AG08396 (cell line): ENCODE measurements at regions not wholly inside any gene's neighbourhood (a gene's known extent, or its start where the extent isn't known, plus 50 kb on each side); places are given as distances from the start of the nearest gene placed in this dataset.
"Not testable (repeated sequence)": the region's sequence is repeated elsewhere in the genome, so short reads cannot be mapped to it uniquely, and the experiment has no call there.

Experiments used
- DNase-seq: peaks from one replicate; pipeline ENCODE4 v3.0.0; 2012; ENCODE audit warnings: low spot score, mixed read lengths

DNA sequence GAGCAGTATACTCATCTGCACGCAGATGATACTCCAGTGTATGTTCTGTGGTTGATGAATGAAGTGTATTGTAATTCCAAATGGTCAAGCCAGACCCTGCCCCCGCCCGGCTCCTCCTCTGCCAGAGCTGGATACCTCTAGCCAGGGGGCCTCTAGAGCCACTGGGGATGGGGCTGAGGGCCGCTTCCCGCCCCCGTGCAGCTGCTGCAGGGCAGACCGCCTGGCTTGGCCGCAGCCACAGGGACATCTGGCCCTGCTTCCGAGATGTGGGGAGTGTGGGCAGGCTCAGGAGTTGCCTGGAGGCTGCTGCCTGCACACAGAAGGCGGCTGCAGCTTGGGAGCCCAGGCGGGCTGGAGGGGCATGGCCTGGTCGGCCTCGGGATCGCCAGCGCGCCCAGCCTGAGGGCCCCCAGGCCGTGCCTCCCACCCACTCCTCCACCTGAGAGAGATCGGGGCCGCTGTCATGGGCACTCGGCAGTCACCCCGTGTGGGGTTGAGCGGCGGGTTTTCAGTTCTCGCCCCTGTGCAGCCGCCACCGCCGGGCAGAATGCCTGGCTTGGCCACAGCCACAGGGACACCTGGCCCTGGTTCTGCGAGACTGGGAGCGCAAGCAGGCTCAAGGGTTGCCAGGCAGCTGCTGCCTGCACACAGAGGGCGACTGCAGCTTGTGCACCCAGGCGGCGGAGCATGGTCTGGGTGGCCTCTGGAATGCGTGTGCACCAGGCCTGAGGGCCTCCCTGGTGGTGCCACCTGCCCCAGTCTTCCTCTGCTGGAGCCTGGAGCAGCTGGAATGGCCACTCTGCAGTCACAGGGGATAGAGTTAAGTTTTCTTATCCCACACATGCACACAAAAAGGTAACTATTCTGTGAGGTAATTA lies 1643.7 kb downstream of the SPATA31A7 start:
- DNase-seq, result not testable (repeated sequence)

GRCh38 chr9:62837254-62837911 lies 1647.5 kb downstream of the SPATA31A7 start:
- not testable (repeated sequence) for DNase-seq

DNA sequence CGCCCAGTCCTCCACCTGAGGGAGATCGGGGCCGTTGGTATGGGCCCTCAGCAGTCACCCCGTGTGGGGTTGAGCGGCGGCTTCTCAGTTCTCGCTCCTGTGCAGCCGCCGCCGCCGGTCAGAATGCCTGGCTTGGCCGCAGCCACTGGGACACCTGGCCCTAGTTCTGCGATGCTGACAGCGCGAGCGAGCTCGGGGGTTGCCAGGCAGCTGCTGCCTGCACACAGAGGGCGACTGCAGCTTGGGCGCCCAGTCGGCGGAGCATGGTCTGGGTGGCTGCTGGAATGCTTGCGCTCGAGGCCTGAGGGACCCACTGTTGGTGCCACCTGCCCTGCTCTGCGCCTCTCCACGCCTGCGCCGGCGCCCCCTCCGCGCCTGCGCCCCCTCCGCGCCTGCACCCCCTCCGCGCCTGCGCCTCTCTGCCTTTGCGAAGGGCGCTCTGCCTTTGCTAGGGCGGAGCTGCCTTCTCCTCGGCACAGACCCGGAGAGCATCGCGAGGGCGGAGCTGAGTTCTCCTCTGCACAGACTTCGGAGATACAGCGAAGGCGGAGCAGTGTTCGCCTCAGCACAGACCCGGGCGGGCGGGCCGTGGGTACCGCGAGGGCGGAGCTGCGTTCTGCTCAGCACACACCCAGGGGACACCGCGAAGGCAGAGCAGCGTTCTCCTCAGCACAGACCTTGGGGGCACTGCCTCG lies 1648.3 kb downstream of the SPATA31A7 start:
- DNase-seq, result peak; percentile 66

GRCh38 chr9:62839168-62839567 lies 1649.3 kb downstream of the SPATA31A7 start:
- DNase-seq, result not testable (repeated sequence)

DNA sequence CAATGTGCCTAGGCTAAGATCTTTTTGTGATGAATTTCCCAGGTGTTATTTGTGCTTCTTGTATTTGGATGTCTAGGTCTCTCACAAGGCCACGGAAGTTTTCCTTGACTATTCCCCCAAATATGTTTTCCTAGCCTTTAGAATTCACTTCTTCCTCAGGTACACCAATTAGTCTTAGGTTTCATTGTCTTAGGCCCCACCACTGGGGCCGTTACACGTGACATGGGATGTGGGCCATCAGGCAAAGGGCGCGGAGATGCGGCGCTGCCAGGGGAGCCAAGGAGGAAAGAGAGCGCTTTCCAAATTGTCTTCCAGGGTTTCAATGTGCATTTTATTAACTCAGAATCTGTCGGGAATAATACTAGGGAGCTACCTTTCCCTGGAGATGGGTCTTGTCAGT lies 1653.3 kb downstream of the SPATA31A7 start:
- DNase-seq, result not testable (repeated sequence)

DNA sequence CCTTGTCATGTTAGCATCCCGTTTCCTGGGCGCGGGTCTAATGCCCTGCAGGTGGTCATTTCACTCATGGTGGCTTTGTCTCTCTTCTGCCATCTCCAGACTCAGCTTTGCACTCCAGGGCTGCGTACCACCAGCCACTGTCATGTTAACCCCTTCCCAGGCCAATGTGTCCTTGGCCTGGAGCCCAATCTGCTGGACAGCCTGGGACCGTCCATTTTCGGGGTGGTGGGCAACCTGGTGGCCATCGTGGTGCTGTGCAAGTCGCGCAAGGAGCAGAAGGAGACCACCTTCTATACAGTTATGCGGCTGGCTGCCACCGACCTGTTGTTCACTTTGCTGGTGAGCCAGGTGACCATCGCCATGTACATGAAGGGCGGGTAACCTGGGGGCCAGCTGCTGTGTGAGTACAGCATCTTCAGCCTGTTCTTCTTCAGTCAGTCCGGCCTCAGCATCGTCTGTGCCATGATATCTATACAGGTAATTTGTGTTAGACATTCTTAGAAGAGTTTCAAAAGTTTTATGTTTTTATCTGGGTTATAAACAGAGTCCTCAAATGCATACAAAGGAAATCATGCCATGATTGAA lies 1654.0 kb downstream of the SPATA31A7 start:
- DNase-seq, result not testable (repeated sequence)

DNA sequence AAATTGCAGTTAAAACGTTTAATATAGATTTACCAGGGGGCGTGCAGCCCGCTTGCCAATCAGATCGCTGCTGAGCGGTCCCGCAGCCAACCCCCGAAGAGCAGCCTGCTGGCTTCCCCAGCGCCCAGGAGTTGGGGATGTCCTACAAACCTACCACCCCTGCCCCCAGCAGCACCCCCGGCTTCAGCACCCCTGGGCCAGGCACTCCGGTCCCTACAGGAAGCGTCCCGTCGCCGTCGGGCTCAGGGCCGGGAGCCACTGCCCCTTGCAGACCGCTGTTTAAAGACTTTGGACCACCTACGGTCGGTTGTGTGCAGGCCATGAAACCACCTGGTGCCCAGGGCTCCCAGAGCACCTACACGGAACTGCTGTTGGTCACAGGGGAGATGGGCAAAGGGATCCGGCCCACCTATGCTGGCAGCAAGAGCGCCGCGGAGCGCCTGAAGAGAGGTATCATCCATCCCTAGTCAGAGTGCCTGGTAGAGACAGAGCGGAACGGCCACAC lies 1654.9 kb downstream of the SPATA31A7 start:
- not testable (repeated sequence) for DNase-seq

DNA sequence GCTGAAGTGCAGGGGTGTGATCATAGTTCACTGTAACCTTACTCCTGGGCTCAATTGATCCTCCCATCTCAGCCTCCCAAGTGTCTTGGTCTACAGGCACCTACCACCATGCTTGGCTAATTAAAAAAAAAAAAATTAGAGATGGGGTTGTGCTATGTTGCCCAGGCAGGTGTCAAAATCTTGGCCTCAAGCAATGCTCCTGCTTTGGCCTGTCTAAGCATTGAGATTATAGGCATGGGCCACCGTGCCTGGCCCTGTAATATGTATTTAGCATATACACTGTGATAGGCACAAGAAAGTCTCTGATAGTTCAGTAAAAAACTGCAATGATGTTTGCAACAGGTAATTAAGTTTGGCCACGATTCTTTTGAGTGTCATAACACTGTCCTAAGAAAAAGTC lies 1658.4 kb downstream of the SPATA31A7 start:
- DNase-seq, result not testable (repeated sequence)

- not testable (repeated sequence) for DNase-seq
Measured at GRCh38 chr9:62849991-62850390, 1660.2 kb downstream of the SPATA31A7 start.

DNA sequence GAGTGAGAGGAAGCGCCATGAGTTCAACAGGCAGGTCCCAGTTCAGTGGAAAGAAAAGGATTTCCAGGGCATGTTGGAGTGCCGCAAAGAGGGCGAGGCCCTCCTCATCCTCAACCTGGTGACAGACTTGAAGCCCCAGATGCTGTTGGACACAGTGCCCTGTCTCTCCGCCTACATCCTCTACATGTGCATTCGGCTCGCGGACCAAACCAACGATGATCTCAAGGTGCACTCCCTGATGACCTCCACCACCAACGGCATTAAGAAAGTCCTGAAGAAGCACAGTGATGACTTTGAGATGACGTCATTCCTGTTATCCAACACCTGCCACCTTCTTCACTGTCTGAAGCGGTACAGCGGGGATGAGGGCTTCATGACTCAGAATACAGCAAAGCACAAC lies 1667.4 kb downstream of the SPATA31A7 start:
- not testable (repeated sequence) for DNase-seq

DNA sequence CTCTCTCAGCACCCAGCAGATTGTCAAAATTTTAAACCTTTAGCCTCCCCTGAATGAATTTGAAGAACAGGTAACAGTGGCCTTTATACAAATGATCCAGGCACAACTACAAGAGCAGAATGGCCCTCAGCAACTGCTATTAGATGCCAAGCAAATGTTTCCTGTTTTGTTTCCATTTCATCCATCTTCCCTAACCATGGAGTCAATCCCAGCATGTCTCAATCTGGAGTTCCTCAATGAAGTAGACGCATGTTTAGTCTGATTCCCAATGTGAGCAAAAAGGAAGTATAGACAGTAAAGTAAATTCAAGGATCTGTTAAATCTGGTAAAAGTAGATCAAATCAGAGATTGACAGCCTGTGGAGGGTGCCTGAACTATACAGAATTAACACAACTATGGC lies 1668.4 kb downstream of the SPATA31A7 start:
- DNase-seq, result peak; percentile 1

DNA sequence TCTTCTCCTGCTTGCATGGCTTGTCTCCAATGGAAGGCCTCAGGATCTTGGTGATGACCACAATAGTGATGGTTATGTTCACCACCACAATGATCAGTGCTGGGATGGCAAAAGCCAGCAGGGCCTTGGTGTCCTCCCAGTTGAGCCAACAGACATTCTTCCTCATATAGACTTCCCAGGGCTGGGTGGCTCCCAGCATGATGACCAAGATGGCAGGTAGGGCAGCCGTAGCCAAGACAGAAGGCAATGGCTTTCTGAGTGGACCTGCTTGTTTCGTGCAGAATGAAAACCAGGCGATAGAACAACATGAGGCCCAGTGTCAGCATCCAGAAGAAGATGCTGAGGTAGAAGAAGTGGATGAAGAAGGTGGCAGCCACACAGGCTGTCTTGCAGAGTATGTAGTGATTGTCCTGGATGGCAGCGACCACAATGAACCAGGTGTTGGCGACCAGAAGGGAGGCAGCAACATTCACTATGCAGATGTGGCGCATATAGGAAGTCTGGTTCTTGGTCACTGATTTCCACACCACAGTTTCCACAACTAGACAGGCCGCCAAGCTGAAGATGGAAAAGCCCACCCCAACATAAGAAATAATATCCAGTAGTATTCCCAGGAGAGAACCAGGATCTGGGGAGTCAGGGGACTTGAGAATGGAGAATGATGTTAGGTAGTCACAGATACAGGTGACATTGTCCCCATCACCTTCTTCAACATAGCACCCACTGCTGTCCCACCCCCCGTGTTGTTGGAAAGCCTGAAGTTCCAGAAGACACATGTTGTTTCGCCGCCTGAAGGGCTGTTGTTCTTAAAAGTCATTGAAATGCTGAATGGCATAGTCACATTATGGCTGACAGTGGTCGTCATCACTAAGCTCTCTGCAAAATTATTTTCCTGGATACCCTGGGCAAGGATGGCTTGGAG lies 1671.4 kb downstream of the SPATA31A7 start:
- peak; percentile 1 for DNase-seq

GRCh38 chr9:62862180-62862579 lies 1672.3 kb downstream of the SPATA31A7 start:
- DNase-seq, result not testable (repeated sequence)

GRCh38 chr9:62863319-62863718 lies 1673.5 kb downstream of the SPATA31A7 start:
- DNase-seq, result not testable (repeated sequence)

DNA sequence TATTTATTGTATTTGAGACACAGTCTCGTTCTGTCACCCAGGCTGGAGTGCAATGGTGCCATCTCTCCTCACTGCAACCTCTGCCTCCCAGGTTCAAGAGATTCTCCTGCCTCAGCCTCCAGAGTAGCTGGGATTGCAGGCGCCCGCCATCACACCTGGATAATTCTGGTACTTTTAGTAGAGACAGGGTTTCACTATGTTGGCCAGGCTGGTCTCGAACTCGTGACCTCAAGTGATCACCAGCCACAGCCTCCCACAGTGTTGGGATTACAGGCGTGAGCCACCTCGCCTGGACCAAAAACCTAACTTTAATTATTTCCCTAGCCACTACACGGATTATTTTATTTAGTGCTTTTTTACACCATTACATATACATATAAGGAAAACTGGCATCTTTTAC lies 1674.0 kb downstream of the SPATA31A7 start:
- not testable (repeated sequence) for DNase-seq

DNA sequence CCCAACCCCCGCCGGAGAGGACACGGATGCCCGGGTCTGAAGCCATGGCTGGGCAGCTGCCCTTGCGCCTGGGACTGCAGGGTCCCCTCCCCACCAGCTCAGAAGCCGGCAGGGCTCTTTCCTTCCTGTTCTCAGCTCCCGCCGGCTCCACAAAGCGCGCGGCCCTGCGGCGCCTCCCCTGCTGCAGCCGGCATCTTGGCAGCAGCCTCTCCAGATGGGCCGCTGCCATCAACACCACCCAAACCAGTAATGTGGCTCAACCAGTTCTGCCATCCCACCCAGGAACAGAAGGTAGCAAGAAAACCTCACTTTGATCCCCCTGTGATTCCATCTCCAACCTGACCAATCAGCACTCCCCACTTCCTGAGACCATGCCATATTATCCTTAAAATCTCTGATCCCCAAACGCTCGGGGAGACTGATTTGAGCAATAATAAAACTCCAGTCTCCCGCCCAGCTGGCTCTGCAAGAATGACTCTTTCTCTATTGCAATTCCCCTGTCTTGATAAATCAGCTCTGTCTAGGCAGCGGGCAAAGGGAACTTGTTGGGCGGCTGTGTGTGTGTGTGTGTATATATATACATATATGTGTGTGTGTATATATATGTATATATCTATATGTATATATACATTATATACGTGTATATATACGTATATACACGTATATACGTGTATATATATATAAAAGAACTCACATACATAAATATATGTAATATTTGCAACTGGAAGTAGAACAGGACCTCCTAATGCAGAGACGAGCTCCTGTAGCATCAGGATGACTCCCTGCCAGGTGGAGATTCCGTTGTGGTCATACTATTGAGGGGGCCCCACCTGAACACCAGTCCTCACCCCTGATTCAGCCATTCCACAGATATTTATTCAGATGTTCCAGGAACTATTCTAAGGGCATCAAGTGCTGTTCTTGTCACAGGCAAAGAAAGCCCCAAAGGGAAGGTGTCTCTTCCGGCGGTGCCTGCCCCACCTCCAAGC lies 1674.9 kb downstream of the SPATA31A7 start:
- DNase-seq, result peak; percentile 19

- DNase-seq, result peak; percentile 3
Measured at GRCh38 chr9:62869061-62869460, 1679.2 kb downstream of the SPATA31A7 start.

GRCh38 chr9:62871765-62872164 lies 1681.9 kb downstream of the SPATA31A7 start:
- not testable (repeated sequence) for DNase-seq

DNA sequence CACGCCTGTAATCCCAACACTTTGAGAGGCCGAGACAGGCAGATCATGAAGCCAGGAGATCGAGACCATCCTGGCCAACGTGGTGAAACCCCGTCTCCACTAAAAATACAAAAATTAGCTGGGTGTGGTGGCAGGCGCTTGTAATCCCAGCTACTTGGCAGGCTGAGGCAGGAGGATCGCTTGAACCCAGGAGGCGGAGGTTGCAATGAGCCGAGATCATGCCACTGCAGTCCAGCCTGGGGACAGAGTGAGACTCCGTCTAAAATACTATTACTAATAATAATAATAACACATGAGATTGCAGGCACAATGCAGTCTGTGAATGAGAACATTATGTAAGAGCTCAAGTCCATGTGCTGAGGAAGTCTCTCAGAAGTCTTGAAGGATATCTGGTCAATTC lies 1684.4 kb downstream of the SPATA31A7 start:
- DNase-seq, result not testable (repeated sequence)
